SIG-M5 treated with dmso at 0.1 percent for 504 hours (cell line): ENCODE measurements at regions not wholly inside any gene's neighbourhood (a gene's known extent, or its start where the extent isn't known, plus 50 kb on each side); places are given as distances from the start of the nearest gene placed in this dataset.

ENCODE experiments used
- DNase-seq: peaks from one replicate; lab custom pipeline; 2025; ENCODE audit not compliant: unreplicated experiment; lab: John Stamatoyannopoulos, UW

DNA sequence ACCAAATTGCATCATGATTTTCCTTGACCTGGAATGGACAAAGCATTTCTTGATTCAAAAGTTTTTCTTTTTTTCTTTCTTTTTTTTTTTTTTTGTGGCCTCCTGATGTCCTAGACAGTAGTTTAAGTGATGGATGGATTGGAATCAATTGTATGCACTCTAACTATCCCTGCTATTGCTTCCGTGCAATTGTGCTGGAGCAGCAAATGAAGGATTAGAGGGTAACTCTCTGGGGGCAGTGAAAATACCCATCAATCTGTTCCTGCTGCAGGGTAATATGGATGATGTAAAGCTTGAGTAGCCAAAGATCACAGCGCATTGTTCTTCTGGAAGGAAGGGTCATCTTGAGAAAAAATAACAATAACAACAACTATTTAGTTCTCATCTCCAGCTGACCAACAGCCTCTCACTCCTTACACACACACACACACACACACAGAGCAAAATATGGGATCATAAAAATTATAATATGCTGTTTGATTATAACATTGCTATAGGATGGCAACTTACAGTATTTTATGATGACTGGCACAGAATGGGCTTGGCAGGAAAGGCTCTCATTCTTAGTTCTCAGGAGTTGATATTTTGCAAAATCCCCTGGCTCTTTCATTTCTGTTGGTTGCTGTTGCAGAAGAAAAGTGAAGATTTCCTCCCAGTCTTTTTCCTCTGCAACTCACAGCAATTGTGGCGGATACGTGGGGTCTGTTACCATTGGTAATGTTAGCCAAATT is 160.9 kb upstream of the DMAC1 start:
- DNase-seq: no peak

DNA sequence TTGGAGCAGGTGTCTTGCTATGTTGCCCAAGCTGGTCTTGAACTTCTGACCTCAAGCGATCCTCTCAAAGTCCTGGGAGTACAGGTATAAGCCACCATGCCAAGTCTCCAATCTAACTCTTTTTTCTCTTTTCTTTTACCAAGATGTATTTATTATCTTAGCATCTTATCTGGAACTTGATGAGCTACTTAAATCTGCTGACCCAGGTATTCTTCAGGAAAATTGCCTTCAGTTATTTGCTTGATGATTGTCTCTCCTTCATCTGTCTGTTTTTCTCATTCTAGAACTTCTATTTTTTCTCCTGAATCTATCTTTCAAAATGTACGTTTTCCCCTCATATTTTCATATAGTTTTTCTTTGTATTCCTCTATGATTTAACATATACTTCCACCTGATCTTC is 158.2 kb upstream of the DMAC1 start:
- no peak for DNase-seq

- DNase-seq: no peak
Measured at GRCh38 chr9:7947577-7947976, 148.0 kb upstream of the DMAC1 start.

DNA sequence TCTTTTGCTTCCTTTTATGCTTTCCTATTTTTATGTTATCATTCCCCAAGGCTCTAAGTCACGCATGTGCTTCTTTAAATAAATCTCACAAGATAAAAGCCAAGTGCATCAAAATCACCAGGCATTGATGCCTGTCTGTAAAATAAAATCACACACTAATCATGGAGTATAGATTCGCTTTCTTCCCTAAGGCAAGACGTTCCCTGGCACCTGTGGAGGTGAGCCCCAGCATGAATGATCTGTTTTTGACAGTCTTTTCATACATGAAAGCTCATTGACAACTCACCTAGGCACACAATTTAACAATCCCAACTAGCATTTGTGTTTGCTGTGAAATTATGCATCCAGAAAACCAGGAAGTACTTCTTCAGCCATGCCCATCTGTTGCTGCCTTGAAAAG is 146.9 kb upstream of the DMAC1 start:
- no peak for DNase-seq

DNA sequence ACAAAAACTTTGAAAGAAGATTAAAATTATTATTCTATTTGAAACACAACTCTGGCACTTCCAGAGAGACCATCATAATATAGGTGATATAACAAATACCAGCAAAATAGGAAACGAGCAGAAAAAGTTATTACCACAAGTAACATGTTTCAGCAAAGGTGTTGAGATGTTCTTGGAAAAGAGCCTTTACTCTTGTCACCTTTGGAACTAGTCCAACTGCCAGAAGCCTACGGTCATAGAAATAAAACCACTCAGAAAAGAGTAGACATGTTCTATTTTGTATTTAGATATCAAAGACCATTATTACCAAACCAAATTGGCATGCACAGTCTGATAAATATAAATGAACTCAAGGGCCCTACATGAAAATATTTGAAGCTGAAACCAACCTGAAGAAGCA is 145.0 kb upstream of the DMAC1 start:
- DNase-seq: no peak

DNA sequence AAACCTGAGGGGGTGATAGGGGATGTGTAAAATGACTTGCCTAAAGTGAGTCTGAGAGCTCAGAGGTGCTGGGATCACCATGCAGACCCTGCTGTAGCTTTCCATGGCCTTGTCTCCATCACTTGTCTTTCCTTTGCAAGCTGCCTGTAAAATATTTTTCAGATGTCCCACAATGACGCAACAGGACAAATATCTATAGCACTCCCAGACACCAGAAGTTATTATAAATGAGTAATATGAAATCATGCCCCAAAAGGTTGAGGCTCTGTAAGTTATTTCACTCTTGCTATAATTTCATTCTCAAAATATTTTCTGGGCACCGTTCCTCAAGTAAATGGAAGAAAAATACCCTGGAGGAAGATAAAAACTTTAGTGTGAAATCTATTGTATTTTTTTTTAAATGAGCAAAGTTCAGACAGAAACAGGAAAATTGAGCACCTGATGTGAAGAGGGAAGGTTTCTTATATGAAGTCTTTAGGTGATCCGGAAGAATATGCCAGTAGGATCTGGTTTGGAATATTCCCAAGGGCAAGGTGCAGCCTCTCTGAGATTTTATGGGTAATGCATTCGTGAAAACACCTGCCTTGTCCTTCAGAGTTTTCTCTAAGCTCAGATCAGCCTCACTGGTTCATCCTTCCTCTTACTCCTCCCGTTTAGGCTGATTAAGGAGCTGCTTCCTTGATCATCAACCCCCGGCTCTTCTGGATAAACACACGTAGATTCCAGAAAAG is 138.3 kb upstream of the DMAC1 start:
- DNase-seq: no peak

DNA sequence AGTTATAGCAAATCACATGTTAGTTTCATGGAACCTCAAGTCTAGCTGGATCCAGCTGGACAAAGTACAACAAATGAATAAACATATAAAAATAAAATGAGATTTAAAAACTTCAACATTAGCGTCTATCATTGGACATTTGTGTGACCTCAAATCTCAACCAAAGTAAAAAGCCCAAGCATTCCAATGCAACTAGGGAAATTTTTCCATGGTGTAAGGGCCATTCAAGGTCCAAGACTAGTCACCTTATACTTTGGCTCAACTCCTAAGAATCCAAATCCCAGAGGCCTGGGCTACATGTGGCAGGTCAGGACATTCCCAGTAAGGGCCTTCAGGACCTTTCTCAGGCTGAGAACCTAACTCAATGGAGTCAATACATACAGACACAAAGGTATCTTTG is 137.4 kb upstream of the DMAC1 start:
- no peak for DNase-seq

DNA sequence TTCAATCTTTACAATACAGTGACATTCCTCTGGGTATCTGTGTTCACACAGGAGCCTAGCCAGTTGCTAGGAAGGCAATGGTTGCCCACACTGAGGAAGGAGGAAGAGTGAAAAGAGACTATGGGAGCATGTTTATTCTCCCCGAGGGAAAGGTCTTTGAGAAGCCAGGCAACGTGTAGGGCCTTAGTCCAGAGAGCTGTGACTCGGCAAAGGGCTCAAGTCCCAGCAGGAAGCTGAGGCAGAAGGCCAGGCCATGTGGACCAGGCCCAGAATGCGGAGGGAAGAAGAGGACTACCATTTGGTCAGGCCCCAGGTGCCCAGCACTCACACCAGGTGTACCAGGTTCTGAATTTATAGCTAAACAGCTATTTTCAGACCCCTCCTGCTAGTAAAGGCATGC is 136.6 kb upstream of the DMAC1 start:
- DNase-seq: no peak

DNA sequence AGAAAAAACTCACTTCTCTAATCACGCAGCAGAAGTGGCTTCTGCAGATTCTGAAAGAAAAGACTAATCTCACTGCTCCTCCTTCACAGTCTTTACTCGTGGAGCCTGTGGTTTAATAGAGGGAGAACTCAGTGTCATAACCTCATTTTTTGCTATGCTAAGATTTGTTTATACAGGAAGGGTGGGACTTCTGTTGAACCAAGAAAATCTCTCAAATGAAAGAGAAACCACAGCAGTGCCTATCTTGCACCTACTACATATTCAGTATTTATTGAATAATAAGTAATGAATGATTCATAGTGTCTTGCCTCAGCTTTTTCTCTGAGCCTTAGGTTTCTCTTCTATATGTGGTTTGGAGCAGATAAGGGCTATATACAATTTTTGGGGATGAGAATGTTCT is 136.1 kb upstream of the DMAC1 start:
- DNase-seq: no peak

DNA sequence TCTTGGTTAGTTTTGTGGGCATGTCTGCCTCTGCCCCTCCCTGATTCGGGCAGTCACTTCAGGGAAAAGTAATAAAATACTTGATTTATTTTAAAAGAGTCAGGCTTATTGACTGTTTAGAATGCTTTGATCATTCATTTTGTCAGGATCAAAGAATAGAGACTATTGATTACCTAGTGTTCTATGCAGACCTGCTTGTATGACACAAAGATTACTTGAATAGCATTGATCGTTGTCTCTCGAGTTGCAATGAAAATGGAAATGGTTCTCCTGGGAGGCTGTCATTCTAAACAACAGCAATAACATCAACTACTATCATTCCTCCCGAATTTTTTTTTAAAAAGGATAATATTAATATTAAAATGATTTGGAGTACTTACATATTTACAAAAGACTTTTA is 133.2 kb upstream of the DMAC1 start:
- DNase-seq: no peak

GRCh38 chr9:7930613-7931012 is 131.0 kb upstream of the DMAC1 start:
- no peak for DNase-seq

- DNase-seq: no peak
Measured at GRCh38 chr9:7921545-7922197, 122.1 kb upstream of the DMAC1 start.

DNA sequence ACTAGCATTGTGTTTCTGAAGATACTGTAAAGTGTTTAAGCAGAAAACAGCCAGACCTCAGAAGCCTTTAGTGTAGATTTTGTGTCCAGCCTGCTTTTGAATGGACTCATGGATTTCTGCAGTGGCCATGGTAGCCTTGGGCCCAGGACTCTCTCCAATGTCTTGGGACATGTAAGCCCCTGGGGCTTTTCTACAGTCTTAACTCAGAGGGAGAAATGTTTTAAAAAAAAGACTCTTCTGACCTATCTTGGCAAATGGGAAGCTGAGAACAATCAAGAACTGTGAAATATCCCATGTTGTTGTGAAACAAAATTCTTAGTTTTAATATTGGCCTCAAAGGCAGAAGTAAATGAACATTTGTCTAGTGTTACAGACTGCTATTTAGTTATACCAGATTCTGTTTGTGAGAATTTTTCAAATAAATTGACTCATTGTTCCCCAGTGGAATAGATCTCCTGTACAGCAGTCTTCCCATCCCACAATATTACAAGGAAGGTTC is 112.5 kb upstream of the DMAC1 start:
- no peak for DNase-seq

GRCh38 chr9:7910426-7911020 is 110.9 kb upstream of the DMAC1 start:
- no peak for DNase-seq

DNA sequence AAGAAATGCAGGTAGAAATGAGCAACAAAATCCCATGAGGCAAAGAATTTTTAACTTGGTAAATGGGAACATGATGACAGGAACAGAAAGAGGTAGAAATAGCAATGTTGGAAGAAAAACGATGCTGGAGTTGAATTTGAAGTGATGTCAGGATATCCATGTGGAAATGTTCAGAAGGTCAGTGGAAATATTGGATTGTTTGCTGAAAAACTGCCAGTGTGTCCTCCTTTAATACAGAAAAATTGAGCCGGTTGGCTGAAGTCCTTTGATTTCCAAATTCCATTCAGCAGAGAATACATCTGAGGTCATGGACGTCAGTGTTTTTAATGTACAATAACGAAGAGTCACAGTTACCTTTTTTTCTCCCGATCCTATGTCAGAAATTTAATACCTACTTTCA is 110.0 kb upstream of the DMAC1 start:
- DNase-seq: no peak

DNA sequence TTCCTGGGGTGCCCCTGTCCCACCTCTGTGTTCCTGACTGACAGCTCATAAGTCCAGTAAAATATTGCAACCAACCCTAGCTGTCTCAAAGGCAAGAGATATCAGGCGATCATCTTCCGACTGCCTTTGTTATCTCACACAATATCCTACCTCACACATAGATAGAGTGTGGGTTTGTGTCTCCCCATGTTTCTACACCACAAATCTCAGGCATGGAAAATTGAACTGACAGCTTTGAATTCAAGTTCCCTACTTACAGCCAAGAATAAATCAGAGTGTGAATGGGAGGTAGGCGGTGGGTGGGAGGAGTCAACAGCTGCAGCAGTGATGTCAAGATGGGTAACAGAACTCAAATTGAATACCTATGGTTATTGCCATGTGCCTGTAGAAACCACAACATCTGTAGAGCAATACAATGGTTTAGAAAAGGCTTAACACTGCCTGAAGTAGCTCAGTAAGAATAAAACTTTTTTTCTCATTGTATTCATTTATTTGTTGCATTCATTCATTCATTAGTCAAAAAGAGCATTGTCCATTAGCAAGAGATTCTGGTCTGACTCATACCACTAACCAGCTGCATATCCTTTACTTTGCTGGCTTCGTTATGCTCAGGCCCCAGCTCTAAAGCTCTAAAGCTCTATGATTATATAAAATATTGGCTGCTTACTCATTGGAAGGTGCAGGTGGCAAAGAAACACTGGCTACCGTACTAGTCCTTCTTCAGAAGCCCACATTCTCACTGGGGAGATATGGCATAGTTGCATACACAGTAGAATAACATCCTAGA is 108.2 kb upstream of the DMAC1 start:
- DNase-seq: no peak

DNA sequence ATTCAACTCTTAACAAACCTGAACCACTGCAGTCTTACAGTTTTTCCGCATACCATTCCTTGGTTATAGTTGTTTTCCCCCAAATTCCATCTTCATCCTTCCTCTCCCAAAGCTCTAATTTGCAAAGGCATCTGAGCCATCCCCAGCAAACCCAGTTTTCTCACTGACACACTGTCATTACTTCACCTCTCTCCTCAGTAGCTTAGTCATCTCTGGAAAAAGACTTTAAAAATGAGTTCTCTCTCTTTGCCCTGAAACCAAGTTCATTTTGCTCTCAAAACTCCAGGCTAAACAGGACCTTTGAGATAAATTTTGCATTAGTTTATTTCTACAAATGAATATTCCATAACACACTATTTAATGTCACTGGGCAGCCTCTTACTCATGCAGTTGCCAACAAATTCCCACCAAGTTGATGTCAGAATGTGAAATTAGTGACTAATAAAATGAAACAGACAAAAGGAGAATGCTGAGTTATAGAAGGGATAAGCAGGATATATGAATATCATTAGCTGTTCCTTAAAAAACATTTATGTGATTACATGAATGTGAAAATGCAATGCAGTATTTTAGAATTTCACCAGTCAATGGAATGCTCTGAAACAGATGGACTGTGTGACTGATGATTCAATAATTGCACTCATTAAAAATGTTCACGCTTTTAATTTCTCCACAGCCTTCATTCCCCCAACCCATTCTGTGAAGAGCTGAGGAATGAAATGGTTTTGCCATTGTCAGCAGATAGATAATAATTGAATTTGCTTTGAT is 107.4 kb upstream of the DMAC1 start:
- DNase-seq: no peak

DNA sequence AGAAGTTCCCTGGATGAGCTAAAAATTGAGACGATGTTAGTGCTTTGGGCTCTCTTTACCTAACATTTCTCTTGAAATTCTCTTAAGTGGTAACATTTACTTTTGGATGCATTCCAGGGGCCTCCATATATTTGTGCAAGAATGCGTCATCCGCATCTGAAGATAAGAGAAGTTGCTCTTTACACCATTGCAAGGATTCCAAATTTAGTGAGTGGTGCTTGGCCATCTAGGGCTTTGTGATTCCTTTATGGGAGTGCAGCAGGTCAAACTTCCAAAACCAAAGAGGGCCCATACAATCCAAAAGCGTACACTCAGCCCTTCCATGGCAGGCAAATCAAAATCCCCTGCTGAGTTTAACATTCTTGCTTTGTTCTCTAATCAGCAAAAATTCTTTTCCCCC is 102.0 kb upstream of the DMAC1 start:
- DNase-seq: no peak

DNA sequence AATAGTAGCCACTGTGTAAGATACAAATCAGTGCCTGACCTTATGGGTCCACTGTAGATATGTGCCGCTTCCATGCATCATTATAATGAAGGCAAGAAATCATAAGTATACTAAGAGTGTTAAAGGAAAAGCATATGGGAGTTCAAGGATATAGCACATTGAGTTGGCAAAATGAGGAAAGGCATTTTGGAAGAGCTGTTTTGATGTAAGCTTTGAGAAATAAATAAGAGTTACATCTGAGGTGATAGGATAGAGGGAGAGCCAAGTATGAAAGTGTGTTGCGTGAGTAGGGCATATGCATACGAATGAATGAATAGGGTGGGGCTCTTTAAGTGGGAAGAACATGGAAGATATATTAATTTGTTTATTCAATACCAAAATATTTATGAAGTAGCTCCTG is 101.0 kb upstream of the DMAC1 start:
- DNase-seq: no peak

DNA sequence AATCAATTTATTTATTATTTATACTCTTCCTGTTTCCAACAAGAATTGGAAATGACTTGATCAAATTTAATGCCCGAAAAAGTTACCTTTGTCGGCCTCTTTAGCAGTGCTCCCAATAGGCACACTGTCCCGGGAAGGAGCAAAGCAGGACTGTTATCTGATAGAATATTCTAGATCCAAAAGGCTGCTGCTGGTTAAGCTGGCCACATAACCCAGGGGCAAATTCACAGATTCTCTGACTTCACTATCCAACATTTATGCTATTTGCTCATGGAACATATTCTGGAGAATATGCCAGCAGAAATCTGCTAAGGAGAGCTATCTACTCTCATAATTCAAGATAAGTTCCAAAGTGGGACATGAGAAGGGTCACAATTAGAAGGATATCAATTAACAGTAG is 100.2 kb upstream of the DMAC1 start:
- DNase-seq: no peak
